Neural crest cell (in vitro differentiated cells): ENCODE measurements at regions not wholly inside any gene's neighbourhood (a gene's known extent, or its start where the extent isn't known, plus 50 kb on each side); places are given as distances from the start of the nearest gene placed in this dataset.
"Not testable (repeated sequence)": the region's sequence is repeated elsewhere in the genome, so short reads cannot be mapped to it uniquely, and the experiment has no call there.

Experiments
- DNase-seq: peaks from one replicate; pipeline ENCODE4 v3.0.0; 2021; ENCODE audit warnings: low read depth, mixed read lengths, low spot score
- H3K27ac Mint-ChIP-seq: one replicate; pipeline ENCODE4 v1.8.0; 2021; ENCODE audit warnings: mild to moderate bottlenecking, mixed read lengths; ENCODE audit not compliant: unreplicated experiment
- H3K27me3 Mint-ChIP-seq: 2 replicates; pipeline ENCODE4 v1.8.0; 2021; ENCODE audit warnings: low read depth, mild to moderate bottlenecking, mixed read lengths
- H3K36me3 Mint-ChIP-seq: 2 replicates; pipeline ENCODE4 v1.8.0; 2021; ENCODE audit warnings: low read depth, mild to moderate bottlenecking, mixed read lengths
- H3K4me1 Mint-ChIP-seq: 2 replicates; pipeline ENCODE4 v1.8.0; 2021; ENCODE audit warnings: mixed read lengths
- H3K4me3 Mint-ChIP-seq: one replicate; pipeline ENCODE4 v1.8.0; 2021; ENCODE audit warnings: mild to moderate bottlenecking, mixed read lengths
- H3K9me3 Mint-ChIP-seq: 2 replicates; pipeline ENCODE4 v1.8.0; 2021; ENCODE audit warnings: mixed read lengths
- TF ChIP-seq, protein P1 (sequence below): fragments of 200-600 bp; sonication (generic); conservative IDR thresholded peaks from 2 replicates; pipeline ENCODE4 v1.5.0; 2021; ENCODE audit warnings: antibody characterized with exemption, mild to moderate bottlenecking

DNA sequence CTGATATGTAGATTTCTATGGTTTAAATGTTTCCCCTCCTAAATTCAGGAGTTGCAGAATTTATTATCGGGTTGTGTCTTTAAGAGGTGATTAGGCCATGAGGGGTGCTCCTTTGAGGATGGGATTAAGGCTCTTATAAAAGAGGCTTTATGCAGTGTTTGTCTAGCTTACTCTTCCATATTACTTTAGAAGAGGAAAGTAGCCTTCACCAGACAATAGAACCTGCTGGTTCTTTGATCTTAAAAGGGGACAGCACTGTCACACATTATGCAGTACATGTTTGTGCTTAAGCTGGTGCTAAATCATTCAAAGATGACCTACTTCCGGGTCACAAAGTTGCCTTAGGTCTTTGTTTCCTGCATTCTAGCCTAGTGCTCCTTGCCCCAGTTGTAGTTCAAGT is 81.0 kb downstream of the CPXCR1 start:
- Mint-ChIP-seq H3K27me3 (no peaks in the 10 kb centered on the region), H3K9me3 (peaks cover 7% of the 10 kb centered on the region), H3K4me3 (no peak overlapping the region), H3K36me3 (no peaks in the 10 kb centered on the region), H3K4me1 (no peaks in the 10 kb centered on the region), H3K27ac (no peak overlapping the region)
- TF ChIP-seq, protein P1, sequence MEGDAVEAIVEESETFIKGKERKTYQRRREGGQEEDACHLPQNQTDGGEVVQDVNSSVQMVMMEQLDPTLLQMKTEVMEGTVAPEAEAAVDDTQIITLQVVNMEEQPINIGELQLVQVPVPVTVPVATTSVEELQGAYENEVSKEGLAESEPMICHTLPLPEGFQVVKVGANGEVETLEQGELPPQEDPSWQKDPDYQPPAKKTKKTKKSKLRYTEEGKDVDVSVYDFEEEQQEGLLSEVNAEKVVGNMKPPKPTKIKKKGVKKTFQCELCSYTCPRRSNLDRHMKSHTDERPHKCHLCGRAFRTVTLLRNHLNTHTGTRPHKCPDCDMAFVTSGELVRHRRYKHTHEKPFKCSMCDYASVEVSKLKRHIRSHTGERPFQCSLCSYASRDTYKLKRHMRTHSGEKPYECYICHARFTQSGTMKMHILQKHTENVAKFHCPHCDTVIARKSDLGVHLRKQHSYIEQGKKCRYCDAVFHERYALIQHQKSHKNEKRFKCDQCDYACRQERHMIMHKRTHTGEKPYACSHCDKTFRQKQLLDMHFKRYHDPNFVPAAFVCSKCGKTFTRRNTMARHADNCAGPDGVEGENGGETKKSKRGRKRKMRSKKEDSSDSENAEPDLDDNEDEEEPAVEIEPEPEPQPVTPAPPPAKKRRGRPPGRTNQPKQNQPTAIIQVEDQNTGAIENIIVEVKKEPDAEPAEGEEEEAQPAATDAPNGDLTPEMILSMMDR = no peak
- no peak for DNase-seq

- TF ChIP-seq, protein P1 = no peak
- Mint-ChIP-seq H3K36me3 (no peaks in the 10 kb centered on the region), H3K27ac (no peak overlapping the region), H3K27me3 (no peaks in the 10 kb centered on the region), H3K9me3 (peaks cover 7% of the 10 kb centered on the region), H3K4me3 (no peak overlapping the region), H3K4me1 (no peaks in the 10 kb centered on the region)
- no peak for DNase-seq
These were observed 83.1 kb downstream of the CPXCR1 start for GRCh38 chrX:88830111-88830510.

- H3K36me3 Mint-ChIP-seq, H3K4me1 Mint-ChIP-seq, H3K9me3 Mint-ChIP-seq, DNase-seq, H3K27ac Mint-ChIP-seq, H3K27me3 Mint-ChIP-seq, H3K4me3 Mint-ChIP-seq: not testable (repeated sequence)
These were observed 90.7 kb downstream of the CPXCR1 start for GRCh38 chrX:88837721-88838120.

DNA sequence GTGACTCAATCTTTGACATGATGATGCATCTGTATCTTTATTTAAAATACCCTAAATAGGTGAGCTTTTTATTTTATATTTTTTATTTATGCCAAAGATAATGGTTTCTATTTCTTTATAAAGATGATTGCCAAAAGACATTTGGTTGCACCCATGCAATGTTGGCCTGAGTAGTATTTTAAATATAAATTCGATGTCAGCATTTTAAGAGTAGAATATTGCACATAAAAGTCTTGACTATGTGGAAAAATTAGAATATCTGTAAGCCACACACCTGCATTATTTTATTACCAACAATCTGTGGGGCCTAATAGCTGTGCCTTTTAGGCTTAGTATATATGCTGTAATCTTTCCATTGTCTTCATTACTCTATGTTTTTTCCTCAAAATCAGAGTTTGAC is 91.4 kb downstream of the CPXCR1 start:
- Mint-ChIP-seq H3K36me3 (no peaks in the 10 kb centered on the region), H3K27me3 (no peaks in the 10 kb centered on the region), H3K27ac (no peak overlapping the region), H3K4me1 (no peaks in the 10 kb centered on the region), H3K4me3 (no peak overlapping the region), H3K9me3 (peaks cover 4% of the 10 kb centered on the region)
- TF ChIP-seq, protein P1 = no peak
- no peak for DNase-seq

GRCh38 chrX:88843841-88844240 is 96.8 kb downstream of the CPXCR1 start:
- not testable (repeated sequence) for H3K27me3 Mint-ChIP-seq, H3K9me3 Mint-ChIP-seq, H3K36me3 Mint-ChIP-seq, DNase-seq, H3K27ac Mint-ChIP-seq, H3K4me1 Mint-ChIP-seq, H3K4me3 Mint-ChIP-seq

DNA sequence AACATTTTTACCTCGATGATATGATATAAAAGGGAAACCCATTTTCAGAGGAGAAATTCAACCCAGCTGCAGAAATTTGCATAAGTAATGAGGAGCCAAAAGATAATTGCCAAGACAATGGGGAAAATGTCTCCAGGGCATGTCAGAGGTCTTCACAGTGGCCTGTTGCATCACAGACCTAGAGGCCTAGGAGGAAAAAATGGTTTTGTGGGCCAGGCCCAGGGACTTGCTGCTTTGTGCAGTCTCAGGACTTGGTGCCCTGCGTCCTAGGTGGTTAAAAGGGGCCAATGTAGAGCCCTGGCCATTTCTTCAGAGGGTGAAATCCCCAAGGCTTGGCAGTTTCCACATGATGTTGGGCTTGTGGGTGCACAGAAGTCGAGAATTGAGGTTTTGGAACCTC is 106.9 kb downstream of the CPXCR1 start:
- H3K27ac Mint-ChIP-seq = no peak overlapping the region
- TF ChIP-seq, protein P1 = no peak
- DNase-seq = no peak
- H3K9me3 Mint-ChIP-seq = peaks cover 25% of the 10 kb centered on the region
- H3K36me3 Mint-ChIP-seq = peaks cover 3% of the 10 kb centered on the region
- H3K27me3 Mint-ChIP-seq = no peaks in the 10 kb centered on the region
- no peaks in the 10 kb centered on the region for H3K4me1 Mint-ChIP-seq
- no peak overlapping the region for H3K4me3 Mint-ChIP-seq

- peaks cover 3% of the 10 kb centered on the region for H3K9me3 Mint-ChIP-seq
- no peak overlapping the region for H3K4me3 Mint-ChIP-seq
- H3K4me1 Mint-ChIP-seq = no peaks in the 10 kb centered on the region
- no peak overlapping the region for H3K27ac Mint-ChIP-seq
- TF ChIP-seq, protein P1 = no peak
- no peaks in the 10 kb centered on the region for H3K36me3 Mint-ChIP-seq
- no peaks in the 10 kb centered on the region for H3K27me3 Mint-ChIP-seq
- no peak for DNase-seq
These were observed 116.7 kb downstream of the CPXCR1 start for GRCh38 chrX:88863726-88864125.
